Amniotic stem cell (primary cell): ENCODE measurements at regions not wholly inside any gene's neighbourhood (a gene's known extent, or its start where the extent isn't known, plus 50 kb on each side); places are given as distances from the start of the nearest gene placed in this dataset.

Experiments used
- DNase-seq: peaks from one replicate; lab custom pipeline; 2025; lab: John Stamatoyannopoulos, UW

- no peak for DNase-seq
Observed at GRCh38 chr13:106172176-106172905, 363.1 kb downstream of the EFNB2 start.

DNA sequence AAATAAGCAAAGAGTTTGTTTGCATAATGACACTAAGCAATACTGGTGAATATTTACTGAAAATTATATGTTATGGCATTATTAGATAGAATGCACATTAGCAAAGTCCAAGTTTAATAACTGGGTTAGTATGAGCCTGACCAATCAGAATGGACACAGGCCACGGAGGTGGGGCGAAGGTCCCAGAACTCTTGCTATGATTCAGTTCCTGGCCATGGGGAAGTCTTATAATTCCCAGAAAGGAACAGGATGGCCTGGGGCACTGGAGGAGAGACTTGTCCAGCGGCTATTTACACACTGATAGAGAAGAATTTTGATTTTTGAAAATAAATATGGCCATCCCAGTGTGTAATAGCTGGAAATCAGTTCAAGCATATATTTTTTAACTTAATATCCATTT lies 372.0 kb downstream of the EFNB2 start:
- DNase-seq = no peak

- no peak for DNase-seq
Observed at GRCh38 chr13:106161146-106161545, 374.3 kb downstream of the EFNB2 start.

DNA sequence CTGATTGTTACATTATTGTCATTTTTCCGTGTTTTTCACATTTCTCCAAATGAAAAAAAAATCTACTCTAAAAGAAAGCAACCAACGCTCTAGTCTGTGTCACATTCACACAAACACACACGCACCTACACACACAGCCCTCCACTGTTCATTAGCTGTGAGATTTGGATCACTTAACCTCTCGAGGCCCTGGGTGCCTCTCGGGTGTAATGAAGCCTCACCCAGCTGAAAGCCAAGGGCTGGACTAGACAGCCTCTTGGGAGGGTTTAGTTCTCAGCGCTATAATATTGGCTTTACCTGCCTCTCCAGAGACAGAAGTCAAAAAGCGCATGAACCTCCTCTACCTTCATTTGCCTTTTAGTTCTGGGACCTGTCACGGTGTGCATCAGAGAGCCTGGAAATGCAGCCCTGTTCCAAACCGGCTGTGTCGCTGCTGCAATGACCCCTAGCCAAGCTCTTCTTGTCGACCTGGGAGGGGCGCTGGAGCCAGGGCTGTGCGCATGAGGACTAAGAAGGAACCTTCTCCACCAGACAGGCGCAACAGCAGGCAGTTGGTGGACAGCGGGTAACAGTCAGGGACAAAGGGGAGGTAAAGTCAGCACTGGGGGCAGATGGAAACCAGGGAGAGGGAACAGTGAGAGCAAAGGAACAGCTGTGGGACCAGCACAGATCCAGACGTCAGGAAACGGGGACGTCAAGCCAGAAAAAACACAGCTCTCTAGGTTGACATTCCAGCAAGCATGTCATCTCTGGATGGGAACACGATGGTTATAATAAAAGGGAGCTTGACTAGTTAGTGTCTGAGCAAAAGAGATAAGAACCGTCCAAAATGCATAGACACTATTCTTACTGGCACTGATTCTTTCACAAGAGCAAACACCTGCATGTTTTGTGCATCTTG lies 375.9 kb downstream of the EFNB2 start:
- DNase-seq = no peak

GRCh38 chr13:106156468-106156867 lies 379.0 kb downstream of the EFNB2 start:
- DNase-seq = peak; percentile 90

GRCh38 chr13:106155411-106155810 lies 380.1 kb downstream of the EFNB2 start:
- DNase-seq = peak; percentile 0

GRCh38 chr13:106153876-106154275 lies 381.6 kb downstream of the EFNB2 start:
- DNase-seq = no peak

DNA sequence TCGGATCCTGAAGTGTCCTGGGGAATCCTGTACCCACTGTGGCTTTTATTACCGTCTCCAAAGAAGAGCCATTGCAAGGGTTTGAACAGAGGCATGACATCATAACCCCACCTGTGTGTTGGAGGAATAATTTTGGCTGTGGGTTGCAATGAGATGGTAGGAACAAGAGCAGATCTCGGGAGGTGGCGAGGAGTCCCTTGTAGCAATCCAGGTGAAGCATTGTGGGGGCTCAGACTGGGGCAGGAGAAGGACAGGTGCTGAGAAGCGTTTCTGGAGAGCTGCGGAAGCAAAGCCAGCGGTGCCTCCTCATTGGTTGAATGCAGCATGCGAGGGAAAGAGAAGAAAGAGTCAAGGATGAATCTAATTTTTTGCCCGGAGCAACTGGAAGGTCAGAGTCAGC lies 382.4 kb downstream of the EFNB2 start:
- DNase-seq = no peak

DNA sequence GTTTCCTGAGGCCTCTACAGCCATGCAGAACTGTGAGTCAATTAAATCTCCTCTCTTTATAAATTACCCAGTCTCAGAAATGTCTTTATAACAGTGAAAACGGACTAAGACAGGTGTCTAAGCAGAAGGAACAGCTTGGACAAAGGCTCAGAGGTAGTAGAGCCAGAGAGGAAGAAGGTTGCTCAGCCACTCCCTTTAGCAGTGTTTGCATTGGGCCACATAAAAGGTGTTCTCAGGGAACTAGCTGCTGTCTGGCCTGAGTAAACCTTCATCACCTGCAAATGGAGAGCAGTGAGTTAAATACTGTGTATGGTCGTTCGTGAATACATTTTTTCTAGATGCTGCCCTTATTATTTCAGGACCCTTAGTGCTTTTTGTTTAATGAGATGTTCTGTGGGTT lies 383.4 kb downstream of the EFNB2 start:
- DNase-seq = no peak

GRCh38 chr13:106151056-106151699 lies 384.3 kb downstream of the EFNB2 start:
- DNase-seq = peak; percentile 7

- no peak for DNase-seq
Observed at GRCh38 chr13:106145997-106146864, 389.2 kb downstream of the EFNB2 start.

DNA sequence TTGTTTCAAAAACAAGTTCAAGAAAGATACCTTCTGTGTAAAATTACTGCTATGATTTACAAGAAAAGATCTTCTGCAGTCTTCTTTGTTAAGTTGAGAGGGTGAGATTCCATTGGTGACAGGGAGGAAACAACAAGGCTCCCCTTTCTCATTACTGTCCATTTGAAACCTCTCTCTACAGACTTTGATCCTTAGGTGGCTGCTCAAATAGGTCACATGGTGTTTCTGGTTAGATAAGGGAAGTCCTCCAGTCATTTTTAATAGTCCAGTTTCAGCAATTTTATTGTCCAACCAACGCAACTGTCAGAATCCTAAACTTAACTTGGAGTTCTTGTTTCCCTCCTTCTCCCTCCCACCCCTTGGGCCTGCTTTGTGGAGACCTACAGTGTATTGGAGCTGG lies 390.4 kb downstream of the EFNB2 start:
- no peak for DNase-seq

- no peak for DNase-seq
Observed at GRCh38 chr13:106143930-106144709, 391.3 kb downstream of the EFNB2 start.

DNA sequence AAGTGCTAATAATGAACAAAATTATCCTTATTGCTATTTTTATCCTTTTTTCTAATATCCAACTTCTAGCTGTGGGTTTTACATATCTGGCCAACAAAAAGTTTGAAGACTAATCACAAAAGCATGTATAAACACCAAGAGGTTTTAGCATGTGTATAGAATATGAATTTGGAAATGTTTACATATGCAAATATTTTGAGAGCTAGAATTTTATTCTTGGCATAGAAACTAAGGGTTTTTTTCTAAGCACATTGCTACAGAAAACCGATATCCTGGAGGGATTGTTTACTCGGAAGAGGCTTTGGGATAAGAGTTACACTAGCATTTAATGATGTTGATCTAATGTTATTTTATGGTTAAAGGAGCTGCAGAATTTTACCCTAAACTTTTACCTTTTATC lies 392.1 kb downstream of the EFNB2 start:
- DNase-seq = peak; percentile 9

DNA sequence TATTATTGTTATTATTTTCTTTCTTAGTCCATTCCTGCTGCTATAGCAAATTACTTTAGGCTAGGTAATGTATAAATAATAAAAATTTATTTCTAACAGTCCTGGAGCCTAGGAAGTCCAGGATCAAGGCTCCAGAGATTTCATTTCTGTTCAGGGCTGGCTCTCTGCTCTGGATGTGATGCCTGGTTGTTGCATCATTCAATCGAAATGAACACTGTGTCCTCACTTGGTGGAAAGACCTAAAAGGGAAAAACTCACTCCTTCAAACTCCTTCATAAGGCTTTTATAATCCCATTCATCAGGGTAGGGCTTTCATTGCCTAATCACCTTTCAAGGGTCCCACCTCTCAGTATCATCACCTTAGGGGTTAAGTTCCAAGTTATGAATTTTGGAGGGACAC lies 395.0 kb downstream of the EFNB2 start:
- DNase-seq = no peak

DNA sequence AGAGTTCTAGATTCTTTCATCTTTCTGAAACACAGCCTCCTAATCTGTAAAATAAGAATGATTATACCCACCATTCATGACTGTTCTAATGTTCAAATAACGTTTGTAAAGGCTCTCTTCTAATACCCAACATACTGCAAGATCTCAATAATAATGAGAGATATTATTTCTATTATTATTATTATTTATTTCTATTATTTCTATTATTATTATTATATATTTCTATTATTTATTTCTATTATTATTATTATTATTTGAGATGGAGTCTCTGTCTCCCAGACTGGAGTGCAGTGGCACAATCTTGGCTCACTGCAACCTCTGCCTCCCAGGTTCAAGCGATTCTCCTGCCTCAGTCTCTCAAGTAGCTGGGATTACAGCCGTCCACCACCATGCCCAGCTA lies 395.5 kb downstream of the EFNB2 start:
- DNase-seq = no peak

DNA sequence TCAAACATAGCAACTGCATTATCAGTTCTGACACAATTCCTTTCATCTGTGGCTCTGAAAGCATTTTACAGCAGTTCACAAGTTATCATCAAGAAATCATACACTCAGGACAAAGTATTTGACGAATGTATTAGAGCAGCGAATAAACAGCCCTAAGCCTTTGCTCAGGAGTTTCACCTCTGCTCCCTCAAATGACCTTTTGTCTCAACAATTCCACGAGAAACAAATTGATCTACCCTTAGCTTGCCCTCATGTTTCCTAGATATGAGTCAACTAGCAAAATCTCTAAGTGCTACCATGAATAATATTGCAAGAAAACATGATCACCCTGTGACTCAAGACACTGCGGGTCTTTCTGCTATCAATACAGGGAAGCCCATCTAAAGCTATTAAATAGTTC lies 396.1 kb downstream of the EFNB2 start:
- DNase-seq = no peak

DNA sequence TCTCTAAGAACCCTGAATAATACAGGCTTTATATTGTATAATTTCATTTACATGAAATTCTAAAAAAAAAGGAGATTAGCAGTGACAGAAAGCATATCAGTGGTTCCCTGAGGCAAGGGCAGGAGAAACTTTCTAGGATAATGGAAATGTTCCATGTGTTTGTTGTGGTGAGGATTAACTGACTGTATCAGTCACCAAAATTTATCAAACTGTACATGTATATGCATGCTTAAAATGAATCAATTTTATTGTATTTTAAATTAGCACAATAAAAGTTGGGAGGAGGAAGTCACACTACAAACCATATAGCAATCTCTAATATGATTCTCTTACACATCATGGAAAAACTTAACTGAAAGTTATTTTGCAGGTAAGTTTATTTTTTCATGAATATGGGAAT lies 396.8 kb downstream of the EFNB2 start:
- no peak for DNase-seq

GRCh38 chr13:106133025-106133424 lies 402.4 kb downstream of the EFNB2 start:
- peak; percentile 3 for DNase-seq

- DNase-seq = no peak
Observed at GRCh38 chr13:106132216-106132615, 403.2 kb downstream of the EFNB2 start.

DNA sequence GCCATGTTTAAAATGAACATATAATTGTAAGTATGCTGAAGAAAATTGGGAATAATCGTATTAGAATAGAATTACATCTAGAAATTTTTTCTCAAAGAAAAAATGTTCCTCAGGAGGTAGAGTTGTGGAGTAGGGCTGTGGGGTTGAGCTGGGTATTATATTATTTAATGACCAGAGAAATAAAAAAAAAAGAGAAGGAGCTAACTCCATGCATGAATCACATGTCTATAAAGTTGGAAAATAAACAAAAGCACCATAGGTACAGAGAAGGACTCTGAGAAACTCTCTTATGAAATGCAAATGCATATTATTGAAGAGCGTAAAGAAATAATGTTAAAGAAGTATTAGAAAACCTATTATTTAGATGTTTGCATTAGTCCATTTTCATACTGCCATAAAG lies 405.5 kb downstream of the EFNB2 start:
- no peak for DNase-seq
